Peyer's patch (tissue), 4 donors: ENCODE measurements at regions not wholly inside any gene's neighbourhood (a gene's known extent, or its start where the extent isn't known, plus 50 kb on each side); places are given as distances from the start of the nearest gene placed in this dataset.

Source experiments
- DNase-seq, 3 donors: peaks; one replicate each; pipeline ENCODE4 v3.0.0-alpha.2; 2017 to 2019
- H3K27ac ChIP-seq, 4 donors: fragments of 200-600 bp; sonication (generic); one replicate each; pipeline ENCODE4 v1.5.1; 2016 to 2019
- H3K27me3 ChIP-seq, 2 donors: fragments of 200-600 bp; sonication (generic); one replicate each; pipeline ENCODE4 v1.5.1; 2019
- H3K36me3 ChIP-seq, 3 donors: fragments of 200-600 bp; sonication (generic); one replicate each; pipeline ENCODE4 v1.5.1; 2016 to 2019
- H3K4me1 ChIP-seq, 4 donors: fragments of 200-600 bp; sonication (generic); one replicate each; pipeline ENCODE4 v1.5.1; 2016 to 2019
- H3K4me3 ChIP-seq, 4 donors: fragments of 200-600 bp; sonication (generic); 1 replicate in 3 of 4; 2 replicates in 1 of 4; pipeline ENCODE4 v1.5.1; 2016 to 2019; ENCODE audit warnings: mild to moderate bottlenecking in 1 of 4
- H3K9me3 ChIP-seq, 4 donors: fragments of 200-600 bp; sonication (generic); one replicate each; pipeline ENCODE4 v1.5.1; 2016 to 2019; ENCODE audit warnings: mild to moderate bottlenecking in 1 of 4
- POLR2A ChIP-seq, 2 donors: fragments of 450-650 bp; IDR thresholded peaks; one replicate each; pipeline ENCODE4 v1.5.1; 2017; ENCODE audit warnings: antibody characterized with exemption in 2 of 2, mild to moderate bottlenecking in 2 of 2, moderate library complexity in 2 of 2
- TF ChIP-seq, protein P1 (sequence below), 6 experiments: fragments of 450-650 bp in 4 of 6; fragments of 200-600 bp in 2 of 6; sonication (generic) in 1 of 6; IDR thresholded peaks; one replicate each; pipeline ENCODE4 v1.5.1; 2017 to 2019; ENCODE audit warnings: antibody characterized with exemption in 6 of 6, mild to moderate bottlenecking in 3 of 6, moderate library complexity in 1 of 6

DNA sequence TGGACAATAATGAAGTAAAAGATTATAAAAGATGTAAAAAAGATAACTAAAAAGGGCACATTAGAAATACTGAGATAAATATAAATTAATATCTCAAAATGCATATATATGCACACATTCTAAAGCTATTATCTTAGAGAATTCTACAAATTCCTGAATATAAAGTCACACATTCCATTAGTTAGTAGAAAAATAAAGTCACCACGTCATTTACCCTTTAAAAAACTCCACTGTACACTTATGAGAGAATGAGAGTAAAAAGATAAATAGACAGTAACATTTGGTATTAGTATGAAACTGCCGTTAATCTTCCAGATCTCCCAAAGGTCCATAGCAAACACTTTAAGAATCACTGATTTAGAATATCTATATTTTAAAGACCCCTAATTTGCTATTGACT is 67.2 kb upstream of the IL15 start:
- no peaks in the 10 kb centered on the region for H3K27me3 ChIP-seq
- no peak overlapping the region for H3K27ac ChIP-seq
- no peak overlapping the region for H3K4me3 ChIP-seq
- no peak for TF ChIP-seq POLR2A (IDR thresholded peaks at IDR 0.05)
- TF ChIP-seq, protein P1, sequence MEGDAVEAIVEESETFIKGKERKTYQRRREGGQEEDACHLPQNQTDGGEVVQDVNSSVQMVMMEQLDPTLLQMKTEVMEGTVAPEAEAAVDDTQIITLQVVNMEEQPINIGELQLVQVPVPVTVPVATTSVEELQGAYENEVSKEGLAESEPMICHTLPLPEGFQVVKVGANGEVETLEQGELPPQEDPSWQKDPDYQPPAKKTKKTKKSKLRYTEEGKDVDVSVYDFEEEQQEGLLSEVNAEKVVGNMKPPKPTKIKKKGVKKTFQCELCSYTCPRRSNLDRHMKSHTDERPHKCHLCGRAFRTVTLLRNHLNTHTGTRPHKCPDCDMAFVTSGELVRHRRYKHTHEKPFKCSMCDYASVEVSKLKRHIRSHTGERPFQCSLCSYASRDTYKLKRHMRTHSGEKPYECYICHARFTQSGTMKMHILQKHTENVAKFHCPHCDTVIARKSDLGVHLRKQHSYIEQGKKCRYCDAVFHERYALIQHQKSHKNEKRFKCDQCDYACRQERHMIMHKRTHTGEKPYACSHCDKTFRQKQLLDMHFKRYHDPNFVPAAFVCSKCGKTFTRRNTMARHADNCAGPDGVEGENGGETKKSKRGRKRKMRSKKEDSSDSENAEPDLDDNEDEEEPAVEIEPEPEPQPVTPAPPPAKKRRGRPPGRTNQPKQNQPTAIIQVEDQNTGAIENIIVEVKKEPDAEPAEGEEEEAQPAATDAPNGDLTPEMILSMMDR (IDR thresholded peaks at IDR 0.05) = no peak
- H3K4me1 ChIP-seq = no peaks in the 10 kb centered on the region
- no peaks in the 10 kb centered on the region for H3K36me3 ChIP-seq
- no peak for DNase-seq
- H3K9me3 ChIP-seq = no peaks in the 10 kb centered on the region

DNA sequence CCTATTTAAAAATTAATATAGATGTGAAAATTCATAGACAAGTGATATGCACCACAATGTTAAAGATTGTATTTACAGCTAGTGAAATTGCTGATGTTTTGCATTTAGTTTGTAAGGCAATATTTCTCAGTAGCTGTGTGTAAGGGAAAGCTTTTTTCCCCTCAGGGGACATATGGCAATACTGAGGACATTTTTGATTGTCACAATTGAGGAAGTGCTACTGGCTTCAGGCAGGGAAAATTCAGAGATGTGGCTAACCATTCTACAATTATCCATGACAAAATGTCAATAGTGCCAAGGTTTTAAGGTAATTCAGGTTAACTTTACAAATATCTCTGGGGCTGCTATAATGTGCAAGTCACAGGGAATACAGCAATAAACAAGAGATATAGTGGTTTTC is 66.1 kb upstream of the IL15 start:
- no peaks in the 10 kb centered on the region for H3K27me3 ChIP-seq
- no peaks in the 10 kb centered on the region for H3K9me3 ChIP-seq
- H3K36me3 ChIP-seq = no peaks in the 10 kb centered on the region
- no peak for DNase-seq
- no peak overlapping the region for H3K27ac ChIP-seq
- TF ChIP-seq, protein P1 (IDR thresholded peaks at IDR 0.05) = no peak
- no peak for TF ChIP-seq POLR2A (IDR thresholded peaks at IDR 0.05)
- no peaks in the 10 kb centered on the region for H3K4me1 ChIP-seq
- no peak overlapping the region for H3K4me3 ChIP-seq

DNA sequence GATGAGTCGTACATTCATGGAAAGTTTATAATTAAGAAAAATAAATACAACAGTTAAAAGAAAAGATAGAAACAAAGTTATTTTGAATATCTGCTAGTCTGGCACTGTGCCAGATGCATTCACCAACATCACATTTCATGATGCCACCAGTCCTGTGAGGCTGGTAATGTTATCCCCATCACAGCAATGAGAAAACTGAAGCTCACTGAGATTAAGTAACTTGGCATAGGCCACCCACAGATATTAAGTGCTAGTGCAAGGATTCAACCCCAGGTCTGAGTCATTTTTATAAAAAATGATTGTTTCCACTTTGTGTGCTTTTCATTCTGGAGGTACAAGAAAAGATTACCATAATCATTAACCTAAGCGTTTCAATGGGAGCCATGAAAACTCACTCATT is 65.0 kb upstream of the IL15 start:
- TF ChIP-seq POLR2A (IDR thresholded peaks at IDR 0.05) = no peak
- TF ChIP-seq, protein P1 (IDR thresholded peaks at IDR 0.05) = no peak
- Histone ChIP-seq H3K4me3 (no peak overlapping the region), H3K27me3 (no peaks in the 10 kb centered on the region), H3K9me3 (no peaks in the 10 kb centered on the region), H3K4me1 (no peaks in the 10 kb centered on the region), H3K36me3 (no peaks in the 10 kb centered on the region), H3K27ac (no peak overlapping the region)
- DNase-seq = no peak

- no peaks in the 10 kb centered on the region for H3K36me3 ChIP-seq
- H3K27me3 ChIP-seq = no peaks in the 10 kb centered on the region
- TF ChIP-seq, protein P1 (IDR thresholded peaks at IDR 0.05) = no peak
- no peak for TF ChIP-seq POLR2A (IDR thresholded peaks at IDR 0.05)
- H3K4me3 ChIP-seq = no peak overlapping the region
- no peak overlapping the region for H3K27ac ChIP-seq
- no peak for DNase-seq
- no peaks in the 10 kb centered on the region for H3K9me3 ChIP-seq
- no peaks in the 10 kb centered on the region for H3K4me1 ChIP-seq
Measured at GRCh38 chr4:141571793-141572192, 64.6 kb upstream of the IL15 start.

- no peak for DNase-seq
- Histone ChIP-seq H3K4me1 (no peaks in the 10 kb centered on the region), H3K27me3 (no peaks in the 10 kb centered on the region), H3K36me3 (no peaks in the 10 kb centered on the region), H3K27ac (no peak overlapping the region), H3K4me3 (no peak overlapping the region), H3K9me3 (no peaks in the 10 kb centered on the region)
- TF ChIP-seq POLR2A (IDR thresholded peaks at IDR 0.05) = no peak
- TF ChIP-seq, protein P1 (IDR thresholded peaks at IDR 0.05) = no peak
Measured at GRCh38 chr4:141573678-141574077, 62.7 kb upstream of the IL15 start.

DNA sequence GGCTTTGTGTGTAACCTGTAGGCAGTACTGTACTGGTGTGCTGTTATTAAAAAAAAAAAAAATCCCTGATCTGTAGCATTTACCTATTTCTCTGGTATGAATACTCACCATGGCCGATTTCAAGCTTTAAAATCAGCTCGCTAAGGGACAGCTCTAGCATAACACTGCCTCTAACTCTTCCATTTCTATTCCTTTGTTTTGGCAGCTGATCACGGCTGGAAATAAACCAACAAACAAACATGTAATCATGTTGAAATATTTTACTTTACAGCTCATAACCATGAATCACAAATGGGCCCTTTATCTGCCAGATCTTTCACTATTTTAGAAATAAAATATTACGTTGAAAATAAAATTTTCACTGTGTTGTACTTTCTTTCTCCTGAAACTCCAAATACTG is 60.5 kb upstream of the IL15 start:
- no peaks in the 10 kb centered on the region for H3K9me3 ChIP-seq
- H3K4me3 ChIP-seq = no peak overlapping the region
- no peaks in the 10 kb centered on the region for H3K36me3 ChIP-seq
- H3K27ac ChIP-seq = no peak overlapping the region
- DNase-seq = no peak
- H3K27me3 ChIP-seq = no peaks in the 10 kb centered on the region
- TF ChIP-seq POLR2A (IDR thresholded peaks at IDR 0.05) = no peak
- TF ChIP-seq, protein P1 (IDR thresholded peaks at IDR 0.05) = no peak
- no peaks in the 10 kb centered on the region for H3K4me1 ChIP-seq
